Epithelial cell of prostate (primary cell): ENCODE measurements at regions not wholly inside any gene's neighbourhood (a gene's known extent, or its start where the extent isn't known, plus 50 kb on each side); places are given as distances from the start of the nearest gene placed in this dataset.
"Not testable (repeated sequence)": the region's sequence is repeated elsewhere in the genome, so short reads cannot be mapped to it uniquely, and the experiment has no call there.

Experiments
- DNase-seq: peaks from one replicate; pipeline ENCODE4 v3.0.0-alpha.2; 2011; ENCODE audit warnings: low read depth, low spot score
- H3K27ac ChIP-seq: fragments of 450-650 bp; 2 replicates; pipeline ENCODE4 v1.5.1; 2017; ENCODE audit warnings: mild to moderate bottlenecking

GRCh38 chr4:66577922-66578321, 907.6 kb upstream of the EPHA5 start:
- H3K27ac ChIP-seq: no peak overlapping the region
- DNase-seq: no peak

GRCh38 chr4:66575008-66575696, 904.9 kb upstream of the EPHA5 start:
- DNase-seq: peak; percentile 50
- H3K27ac ChIP-seq: peak overlapping the region; percentile 30

- DNase-seq: peak; percentile 10
- peak overlapping the region; percentile 30 for H3K27ac ChIP-seq
Observed at GRCh38 chr4:66574145-66574978, 904.1 kb upstream of the EPHA5 start.

- H3K27ac ChIP-seq: no peak overlapping the region
- peak; percentile 10 for DNase-seq
Observed at GRCh38 chr4:66572949-66573348, 902.7 kb upstream of the EPHA5 start.

- no peak overlapping the region for H3K27ac ChIP-seq
- DNase-seq: no peak
Observed at GRCh38 chr4:66571145-66571695, 900.9 kb upstream of the EPHA5 start.

GRCh38 chr4:66569228-66569627, 898.9 kb upstream of the EPHA5 start:
- DNase-seq: no peak
- H3K27ac ChIP-seq: no peak overlapping the region

- no peak for DNase-seq
Observed at GRCh38 chr4:66568431-66568830, 898.1 kb upstream of the EPHA5 start.

GRCh38 chr4:66568001-66568400, 897.7 kb upstream of the EPHA5 start:
- no peak for DNase-seq

More at GRCh38 chr4:66568431-66568830, 898.1 kb upstream of the EPHA5 start:
- no peak overlapping the region for H3K27ac ChIP-seq

GRCh38 chr4:66567551-66567950, 897.3 kb upstream of the EPHA5 start:
- no peak overlapping the region for H3K27ac ChIP-seq
- no peak for DNase-seq

More at GRCh38 chr4:66568001-66568400, 897.7 kb upstream of the EPHA5 start:
- no peak overlapping the region for H3K27ac ChIP-seq

GRCh38 chr4:66565801-66566200, 895.5 kb upstream of the EPHA5 start:
- H3K27ac ChIP-seq: peak overlapping the region; percentile 61
- no peak for DNase-seq

GRCh38 chr4:66564901-66565651, 894.8 kb upstream of the EPHA5 start:
- DNase-seq: no peak
- peak overlapping the region; percentile 61 for H3K27ac ChIP-seq

- peak overlapping the region; percentile 44 for H3K27ac ChIP-seq
- peak; percentile 39 for DNase-seq
Observed at GRCh38 chr4:66562276-66562806, 892.1 kb upstream of the EPHA5 start.

- DNase-seq: not testable (repeated sequence)
- H3K27ac ChIP-seq: peak overlapping the region; percentile 44
Observed at GRCh38 chr4:66561465-66562053, 891.3 kb upstream of the EPHA5 start.

GRCh38 chr4:66558651-66559050, 888.4 kb upstream of the EPHA5 start:
- DNase-seq: no peak
- H3K27ac ChIP-seq: no peak overlapping the region

- no peak overlapping the region for H3K27ac ChIP-seq
- no peak for DNase-seq
Observed at GRCh38 chr4:66556651-66557278, 886.5 kb upstream of the EPHA5 start.

- H3K27ac ChIP-seq: peak overlapping the region; percentile 63
- DNase-seq: no peak
Observed at GRCh38 chr4:66555301-66555700, 885.0 kb upstream of the EPHA5 start.

GRCh38 chr4:66554826-66555225, 884.5 kb upstream of the EPHA5 start:
- H3K27ac ChIP-seq: peak overlapping the region; percentile 63
- no peak for DNase-seq

GRCh38 chr4:66545301-66545700, 875.0 kb upstream of the EPHA5 start:
- H3K27ac ChIP-seq, DNase-seq: not testable (repeated sequence)

- DNase-seq: no peak
- no peak overlapping the region for H3K27ac ChIP-seq
Observed at GRCh38 chr4:66544281-66544680, 874.0 kb upstream of the EPHA5 start.
